GM12864 (cell line): ENCODE measurements at regions not wholly inside any gene's neighbourhood (a gene's known extent, or its start where the extent isn't known, plus 50 kb on each side); places are given as distances from the start of the nearest gene placed in this dataset.

Experiments
- DNase-seq: peaks from one replicate; pipeline ENCODE4 v3.0.0-alpha.2; 2011; ENCODE audit warnings: low read depth
- H3K4me3 ChIP-seq: 2 replicates; pipeline ENCODE4 v1.5.1; 2011; ENCODE audit warnings: mild to moderate bottlenecking, low read depth, low read length, control low read depth
- CTCF ChIP-seq: IDR thresholded peaks from 2 replicates; pipeline ENCODE4 v1.5.1; 2011; ENCODE audit warnings: low read depth, mild to moderate bottlenecking, moderate library complexity, low read length, control low read depth, inconsistent platforms; ENCODE audit errors: missing control alignments

DNA sequence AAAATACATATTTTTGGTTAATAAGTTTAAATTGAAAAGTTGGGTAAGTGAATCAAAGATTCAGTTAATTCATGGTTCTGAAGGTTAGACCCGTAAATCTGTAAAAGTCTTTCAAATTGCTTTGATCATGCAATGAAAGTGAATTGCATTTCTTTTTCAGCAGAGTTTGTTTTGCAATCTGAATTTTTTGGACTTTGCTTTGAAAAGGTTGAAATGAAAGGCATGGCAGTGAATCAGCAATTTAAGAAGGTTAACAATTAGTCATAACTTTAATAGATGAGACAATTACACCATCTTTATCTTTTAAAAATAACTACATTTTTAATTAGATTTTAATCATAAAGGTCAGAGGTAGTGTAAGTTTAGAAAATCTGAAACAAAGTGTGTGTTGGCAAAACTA, 310.9 kb upstream of the KCNJ16 start:
- H3K4me3 ChIP-seq, result no peak overlapping the region
- no peak for DNase-seq
- TF ChIP-seq CTCF, result no peak

DNA sequence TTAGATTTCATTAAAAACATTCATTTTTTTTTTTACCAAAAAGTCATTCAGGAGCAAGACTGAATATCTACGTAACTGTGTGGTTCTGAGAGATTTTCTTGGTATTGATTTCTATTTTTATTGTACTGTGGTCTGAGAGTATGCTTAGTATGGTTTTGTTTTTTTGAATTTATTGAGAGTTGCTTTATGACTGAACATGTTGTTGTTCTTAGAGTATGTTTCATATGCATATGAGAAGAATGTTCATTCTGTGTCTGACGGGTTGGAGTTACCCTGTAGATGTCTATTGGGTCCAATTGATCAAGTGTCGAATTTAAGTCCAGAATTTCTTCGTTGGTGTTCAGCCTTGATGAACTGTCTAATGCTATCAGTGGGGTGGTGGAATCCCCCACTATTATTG, 306.0 kb upstream of the KCNJ16 start:
- no peak overlapping the region for H3K4me3 ChIP-seq
- no peak for TF ChIP-seq CTCF
- DNase-seq, result no peak

- DNase-seq, result no peak
- no peak for TF ChIP-seq CTCF
Measured at GRCh38 chr17:69773081-69773480, 301.9 kb upstream of the KCNJ16 start.

GRCh38 chr17:69779378-69780214, 295.4 kb upstream of the KCNJ16 start:
- DNase-seq, result no peak
- H3K4me3 ChIP-seq, result no peak overlapping the region
- no peak for TF ChIP-seq CTCF

More at GRCh38 chr17:69773081-69773480, 301.9 kb upstream of the KCNJ16 start:
- H3K4me3 ChIP-seq, result no peak overlapping the region

GRCh38 chr17:69783865-69784264, 291.2 kb upstream of the KCNJ16 start:
- DNase-seq, result no peak
- H3K4me3 ChIP-seq, result no peak overlapping the region
- no peak for TF ChIP-seq CTCF

GRCh38 chr17:69788957-69789356, 286.1 kb upstream of the KCNJ16 start:
- no peak overlapping the region for H3K4me3 ChIP-seq
- DNase-seq, result no peak
- no peak for TF ChIP-seq CTCF

DNA sequence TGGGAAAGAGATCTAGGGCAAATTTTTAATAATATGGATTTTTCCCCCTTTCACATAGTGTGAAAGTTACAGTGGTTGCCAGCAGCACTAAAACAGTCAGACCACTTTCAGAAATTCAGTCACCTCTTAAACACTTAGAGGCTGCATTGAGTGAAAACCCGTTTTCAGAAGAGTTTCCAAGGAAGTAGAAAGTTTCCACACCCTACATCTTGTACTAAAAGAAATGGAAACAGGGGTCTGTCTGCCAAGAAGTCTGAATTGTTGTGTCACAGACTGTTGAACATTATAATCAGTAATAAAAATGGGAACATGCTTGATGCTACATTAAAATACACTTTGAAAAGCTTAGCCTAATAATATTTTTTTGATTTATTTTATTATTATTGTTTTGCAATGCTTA, 278.9 kb upstream of the KCNJ16 start:
- DNase-seq, result no peak
- no peak for TF ChIP-seq CTCF
- H3K4me3 ChIP-seq, result no peak overlapping the region
